Liver (tissue), 7 donors: ENCODE measurements at regions not wholly inside any gene's neighbourhood (a gene's known extent, or its start where the extent isn't known, plus 50 kb on each side); places are given as distances from the start of the nearest gene placed in this dataset.

Experiments used
- DNase-seq: peaks from one replicate; pipeline ENCODE4 v3.0.0-alpha.2; 2017; ENCODE audit warnings: low spot score
- H3K27ac ChIP-seq, 2 donors: one replicate each; pipeline ENCODE4 v1.7.0; 2013; ENCODE audit warnings: inconsistent platforms in 2 of 2, low read length in 2 of 2, control low read depth in 1 of 2, low read depth in 1 of 2, mild to moderate bottlenecking in 1 of 2
- H3K27me3 ChIP-seq, 4 donors: one replicate each; pipeline versions ENCODE4 v1.6.1 to v1.7.0; 2013; ENCODE audit warnings: low read length in 3 of 4, inconsistent platforms in 1 of 4, mild to moderate bottlenecking in 1 of 4, moderate library complexity in 1 of 4; ENCODE audit not compliant: control insufficient read depth in 4 of 4, insufficient read depth in 4 of 4
- H3K36me3 ChIP-seq, 4 donors: one replicate each; pipeline versions ENCODE4 v1.6.1 to v1.7.0; 2013; ENCODE audit warnings: low read length in 3 of 4, mild to moderate bottlenecking in 3 of 4, low read depth in 1 of 4, moderate library complexity in 1 of 4; ENCODE audit not compliant: control insufficient read depth in 4 of 4, insufficient read depth in 3 of 4
- H3K4me1 ChIP-seq, 4 donors: one replicate each; pipeline versions ENCODE4 v1.6.1 to v1.7.0; 2013; ENCODE audit warnings: low read length in 3 of 4, mild to moderate bottlenecking in 3 of 4, moderate library complexity in 1 of 4; ENCODE audit not compliant: control insufficient read depth in 4 of 4, insufficient read depth in 4 of 4
- H3K4me3 ChIP-seq, 3 donors: one replicate each; pipeline versions ENCODE4 v1.6.1 to v1.7.0; 2013; ENCODE audit warnings: low read length in 3 of 3, control low read depth in 1 of 3, low read depth in 1 of 3, mild to moderate bottlenecking in 1 of 3
- H3K9ac ChIP-seq, 2 donors: one replicate each; pipeline ENCODE4 v1.7.0; 2013; ENCODE audit warnings: low read length in 2 of 2, mild to moderate bottlenecking in 2 of 2, moderate library complexity in 2 of 2, control low read depth in 1 of 2, low read depth in 1 of 2
- H3K9me3 ChIP-seq, 4 donors: one replicate each; pipeline versions ENCODE4 v1.6.1 to v1.7.0; 2013; ENCODE audit warnings: low read length in 3 of 4; ENCODE audit not compliant: control insufficient read depth in 4 of 4
- EGR1 ChIP-seq, 2 donors: IDR thresholded peaks; 2 replicates each; pipeline ENCODE4 v1.6.1; 2016 to 2018; ENCODE audit warnings: antibody characterized with exemption in 2 of 2, low read depth in 2 of 2
- FOXA1 ChIP-seq: IDR thresholded peaks from 2 replicates; pipeline ENCODE4 v1.6.1; 2016; ENCODE audit warnings: antibody characterized with exemption
- FOXA2 ChIP-seq: IDR thresholded peaks from 2 replicates; pipeline ENCODE4 v1.6.1; 2016; ENCODE audit warnings: antibody characterized with exemption
- GABPA ChIP-seq, 2 donors: IDR thresholded peaks in 1 of 2; conservative IDR thresholded peaks in 1 of 2; 2 replicates each; pipeline ENCODE4 v1.6.1; 2016; ENCODE audit warnings: antibody characterized with exemption in 2 of 2, mild to moderate bottlenecking in 1 of 2, moderate library complexity in 1 of 2
- JUND ChIP-seq, 2 donors: IDR thresholded peaks; 2 replicates each; pipeline ENCODE4 v1.6.1; 2016; ENCODE audit warnings: antibody characterized with exemption in 2 of 2
- NR2F2 ChIP-seq: IDR thresholded peaks from 2 replicates; pipeline ENCODE4 v1.6.1; 2016; ENCODE audit warnings: antibody characterized with exemption
- RAD21 ChIP-seq, 2 donors: IDR thresholded peaks; 2 replicates each; pipeline ENCODE4 v1.6.1; 2016; ENCODE audit warnings: antibody characterized with exemption in 2 of 2, mild to moderate bottlenecking in 2 of 2
- SP1 ChIP-seq: IDR thresholded peaks from 2 replicates; pipeline ENCODE4 v1.6.1; 2018; ENCODE audit warnings: antibody characterized with exemption, mild to moderate bottlenecking
- TAF1 ChIP-seq: conservative IDR thresholded peaks from 2 replicates; pipeline ENCODE4 v1.6.1; 2016; ENCODE audit warnings: antibody characterized with exemption, mild to moderate bottlenecking
- YY1 ChIP-seq: IDR thresholded peaks from 2 replicates; pipeline ENCODE4 v1.6.1; 2016; ENCODE audit warnings: antibody characterized with exemption, mild to moderate bottlenecking
- WGBS: extraction: QIAGEN DNeasy Blood & Tissue Kit; methylation state at CpG from one replicate; pipeline ENCODE4 v1.1.7; 2013; 5-methylcytosine and 5-hydroxymethylcytosine counted together
- TF ChIP-seq, protein P1 (sequence below): IDR thresholded peaks from 2 replicates; pipeline ENCODE4 v1.6.1; 2016; ENCODE audit warnings: antibody characterized with exemption, mild to moderate bottlenecking
- TF ChIP-seq, protein P2 (sequence below): IDR thresholded peaks from 2 replicates; pipeline ENCODE4 v1.6.1; 2016; ENCODE audit warnings: antibody characterized with exemption
- TF ChIP-seq, protein P3 (sequence below): IDR thresholded peaks from 2 replicates; pipeline ENCODE4 v1.6.1; 2016; ENCODE audit warnings: antibody characterized with exemption
- TF ChIP-seq, protein P4 (sequence below): IDR thresholded peaks from 2 replicates; pipeline ENCODE4 v1.6.1; 2016; ENCODE audit warnings: antibody characterized with exemption
- donor health status: healthy.
- donor health status: healthy.
- donor health status: healthy.
- donor health status: healthy.

DNA sequence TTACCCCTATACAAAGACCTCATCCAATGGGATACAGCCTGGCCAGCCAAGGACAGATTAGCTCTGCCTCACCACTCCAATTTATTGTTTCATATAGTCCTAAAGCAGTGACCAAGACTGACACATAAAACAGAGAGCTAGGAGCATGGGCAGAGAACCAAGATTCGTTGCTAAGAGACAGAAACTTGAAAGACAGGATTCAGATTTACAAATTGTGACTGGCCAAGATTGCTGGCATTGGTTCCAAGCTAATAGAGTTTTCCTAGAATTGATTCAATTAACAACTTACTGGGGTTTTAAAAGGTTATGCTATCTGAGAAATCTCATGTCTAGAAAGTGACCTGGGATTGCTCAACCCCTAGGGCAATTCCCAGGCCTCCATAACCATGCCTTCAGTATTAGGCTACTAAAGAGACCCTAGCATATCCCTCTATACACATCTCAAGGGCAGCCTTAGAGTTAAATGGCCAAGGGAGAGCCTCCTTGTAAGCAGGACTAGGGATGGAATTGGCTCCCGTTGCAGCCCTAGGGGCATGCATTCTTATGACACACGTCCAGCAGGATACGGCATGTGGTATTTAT is 75.6 kb downstream of the ICOS start:
- no peak overlapping the region for H3K9ac ChIP-seq
- no peak for DNase-seq
- no peaks in the 10 kb centered on the region for H3K36me3 ChIP-seq
- no peaks in the 10 kb centered on the region for H3K4me1 ChIP-seq
- no peak overlapping the region for H3K27ac ChIP-seq
- 66% methylated on average over 4 of the region's 4 CpGs for WGBS
- H3K27me3 ChIP-seq: no peaks in the 10 kb centered on the region
- H3K4me3 ChIP-seq: no peak overlapping the region
- H3K9me3 ChIP-seq: no peaks in the 10 kb centered on the region
- no peak for TF ChIP-seq YY1
- TF ChIP-seq, protein P1, sequence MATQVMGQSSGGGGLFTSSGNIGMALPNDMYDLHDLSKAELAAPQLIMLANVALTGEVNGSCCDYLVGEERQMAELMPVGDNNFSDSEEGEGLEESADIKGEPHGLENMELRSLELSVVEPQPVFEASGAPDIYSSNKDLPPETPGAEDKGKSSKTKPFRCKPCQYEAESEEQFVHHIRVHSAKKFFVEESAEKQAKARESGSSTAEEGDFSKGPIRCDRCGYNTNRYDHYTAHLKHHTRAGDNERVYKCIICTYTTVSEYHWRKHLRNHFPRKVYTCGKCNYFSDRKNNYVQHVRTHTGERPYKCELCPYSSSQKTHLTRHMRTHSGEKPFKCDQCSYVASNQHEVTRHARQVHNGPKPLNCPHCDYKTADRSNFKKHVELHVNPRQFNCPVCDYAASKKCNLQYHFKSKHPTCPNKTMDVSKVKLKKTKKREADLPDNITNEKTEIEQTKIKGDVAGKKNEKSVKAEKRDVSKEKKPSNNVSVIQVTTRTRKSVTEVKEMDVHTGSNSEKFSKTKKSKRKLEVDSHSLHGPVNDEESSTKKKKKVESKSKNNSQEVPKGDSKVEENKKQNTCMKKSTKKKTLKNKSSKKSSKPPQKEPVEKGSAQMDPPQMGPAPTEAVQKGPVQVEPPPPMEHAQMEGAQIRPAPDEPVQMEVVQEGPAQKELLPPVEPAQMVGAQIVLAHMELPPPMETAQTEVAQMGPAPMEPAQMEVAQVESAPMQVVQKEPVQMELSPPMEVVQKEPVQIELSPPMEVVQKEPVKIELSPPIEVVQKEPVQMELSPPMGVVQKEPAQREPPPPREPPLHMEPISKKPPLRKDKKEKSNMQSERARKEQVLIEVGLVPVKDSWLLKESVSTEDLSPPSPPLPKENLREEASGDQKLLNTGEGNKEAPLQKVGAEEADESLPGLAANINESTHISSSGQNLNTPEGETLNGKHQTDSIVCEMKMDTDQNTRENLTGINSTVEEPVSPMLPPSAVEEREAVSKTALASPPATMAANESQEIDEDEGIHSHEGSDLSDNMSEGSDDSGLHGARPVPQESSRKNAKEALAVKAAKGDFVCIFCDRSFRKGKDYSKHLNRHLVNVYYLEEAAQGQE: no peak
- TF ChIP-seq, protein P2, sequence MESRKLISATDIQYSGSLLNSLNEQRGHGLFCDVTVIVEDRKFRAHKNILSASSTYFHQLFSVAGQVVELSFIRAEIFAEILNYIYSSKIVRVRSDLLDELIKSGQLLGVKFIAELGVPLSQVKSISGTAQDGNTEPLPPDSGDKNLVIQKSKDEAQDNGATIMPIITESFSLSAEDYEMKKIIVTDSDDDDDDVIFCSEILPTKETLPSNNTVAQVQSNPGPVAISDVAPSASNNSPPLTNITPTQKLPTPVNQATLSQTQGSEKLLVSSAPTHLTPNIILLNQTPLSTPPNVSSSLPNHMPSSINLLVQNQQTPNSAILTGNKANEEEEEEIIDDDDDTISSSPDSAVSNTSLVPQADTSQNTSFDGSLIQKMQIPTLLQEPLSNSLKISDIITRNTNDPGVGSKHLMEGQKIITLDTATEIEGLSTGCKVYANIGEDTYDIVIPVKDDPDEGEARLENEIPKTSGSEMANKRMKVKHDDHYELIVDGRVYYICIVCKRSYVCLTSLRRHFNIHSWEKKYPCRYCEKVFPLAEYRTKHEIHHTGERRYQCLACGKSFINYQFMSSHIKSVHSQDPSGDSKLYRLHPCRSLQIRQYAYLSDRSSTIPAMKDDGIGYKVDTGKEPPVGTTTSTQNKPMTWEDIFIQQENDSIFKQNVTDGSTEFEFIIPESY: no peak
- no peak for TF ChIP-seq RAD21 (IDR thresholded peaks at IDR 0.05)
- TF ChIP-seq JUND (IDR thresholded peaks at IDR 0.05): no peak

DNA sequence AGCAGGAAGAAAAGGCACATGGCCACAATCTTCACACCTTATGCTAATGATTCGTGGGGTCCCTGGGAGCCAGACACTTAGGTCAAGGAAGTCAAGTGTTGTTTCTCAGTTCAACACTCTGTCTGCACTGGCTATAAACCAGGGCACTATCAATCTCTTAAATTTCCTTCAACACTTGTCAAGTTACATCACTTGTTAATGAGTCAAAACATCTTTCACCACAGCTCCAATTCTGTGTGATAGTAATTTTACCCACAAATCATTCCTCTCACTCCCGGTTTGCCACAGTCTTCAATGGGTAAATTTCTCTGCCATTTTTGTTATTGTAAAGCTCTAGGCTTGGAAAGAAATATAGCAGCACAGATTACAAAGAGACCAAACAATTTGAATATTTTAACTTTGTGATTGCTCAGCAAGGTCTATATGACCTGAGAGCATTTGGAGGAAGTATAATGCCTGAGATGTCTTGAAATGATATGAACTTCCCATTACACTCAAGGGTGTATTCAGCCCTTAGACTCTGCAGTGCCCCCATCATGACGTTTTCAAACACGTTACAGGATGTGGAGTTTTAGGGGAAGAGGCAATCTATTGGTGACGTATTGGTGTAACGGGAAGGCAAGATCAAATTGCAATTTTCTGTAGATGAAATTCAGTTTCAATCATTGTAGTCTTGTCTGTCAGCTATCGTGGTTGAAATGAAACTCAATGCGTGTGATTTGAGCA is 78.7 kb downstream of the ICOS start:
- no peak for DNase-seq
- TF ChIP-seq, protein P3, sequence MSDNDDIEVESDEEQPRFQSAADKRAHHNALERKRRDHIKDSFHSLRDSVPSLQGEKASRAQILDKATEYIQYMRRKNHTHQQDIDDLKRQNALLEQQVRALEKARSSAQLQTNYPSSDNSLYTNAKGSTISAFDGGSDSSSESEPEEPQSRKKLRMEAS: no peak
- no peak for TF ChIP-seq FOXA1
- no peak for TF ChIP-seq GABPA (IDR thresholded peaks at IDR 0.05 in 1 of 2, conservative IDR thresholded peaks at IDR 0.05 in 1 of 2)
- TF ChIP-seq FOXA2: no peak
- no peak for TF ChIP-seq RAD21 (IDR thresholded peaks at IDR 0.05)
- TF ChIP-seq, protein P4, sequence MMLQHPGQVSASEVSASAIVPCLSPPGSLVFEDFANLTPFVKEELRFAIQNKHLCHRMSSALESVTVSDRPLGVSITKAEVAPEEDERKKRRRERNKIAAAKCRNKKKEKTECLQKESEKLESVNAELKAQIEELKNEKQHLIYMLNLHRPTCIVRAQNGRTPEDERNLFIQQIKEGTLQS: no peak
- no peak for TF ChIP-seq TAF1
- no peak for TF ChIP-seq SP1
- TF ChIP-seq NR2F2: no peak
- no peak for TF ChIP-seq EGR1 (IDR thresholded peaks at IDR 0.05; ENCODE audit: low read depth in 2 of 2)
- no peak for TF ChIP-seq JUND (IDR thresholded peaks at IDR 0.05)
- TF ChIP-seq, protein P1: no peak
- no peak for TF ChIP-seq YY1

More for the DNA sequence above, 78.7 kb downstream of the ICOS start:
- Histone ChIP-seq H3K9me3 (no peaks in the 10 kb centered on the region), H3K27me3 (no peaks in the 10 kb centered on the region), H3K9ac (no peak overlapping the region), H3K36me3 (no peaks in the 10 kb centered on the region), H3K4me3 (no peak overlapping the region), H3K4me1 (no peaks in the 10 kb centered on the region), H3K27ac (no peak overlapping the region)
- WGBS: 78% methylated on average over 8 of the region's 8 CpGs
